A549 (cell line): ENCODE measurements at regions not wholly inside any gene's neighbourhood (a gene's known extent, or its start where the extent isn't known, plus 50 kb on each side); places are given as distances from the start of the nearest gene placed in this dataset.

Experiments used
- ATAC-seq, 2 experiments: fragments of 200-7000 bp in 1 of 2; fragments of >200 bp in 1 of 2; cut with Nextera tagmentation in 1 of 2; cut with Tn5 transposase in 1 of 2; 3 replicates each; pipeline versions ENCODE4 v1.8.0 to v1.9.1; 2018 to 2020; ENCODE audit warnings: mild to moderate bottlenecking in 1 of 2, moderate library complexity in 1 of 2
- CTCF ChIA-PET: fragments of 300-600 bp; sonication (Branson Sonifier 250); formaldehyde crosslinking; extraction: SDS; loops from one replicate; lab custom pipeline; 2021; ENCODE audit warnings: antibody characterized with exemption, inconsistent platforms; lab: Yijun Ruan, JAX
- POLR2A ChIA-PET: fragments of 350-600 bp; formaldehyde crosslinking; extraction: SDS; loops from one replicate; lab custom pipeline; 2021; ENCODE audit warnings: antibody characterized with exemption, inconsistent platforms; lab: Yijun Ruan, JAX
- DNase-seq, 2 experiments: peaks; one replicate each; pipeline versions ENCODE4 v3.0.0 to v3.0.0-alpha.2; 2011 to 2016; ENCODE audit warnings: low read depth in 1 of 2, low spot score in 1 of 2
- FAIRE-seq: peaks from 2 replicates; lab custom pipeline; 2011; peaks lifted over from hg19 to GRCh38; lab: Jason Lieb, UNC
- H3K27ac ChIP-seq, 2 experiments: fragments of >200 bp; sonication (Bioruptor Twin); formaldehyde crosslinking; 3 replicates each; pipeline ENCODE4 v1.5.1; 2016 to 2017
- H3K4me1 ChIP-seq: fragments of >200 bp; sonication (Bioruptor Twin); formaldehyde crosslinking; 3 replicates; pipeline ENCODE4 v1.6.1; 2016
- H3K4me2 ChIP-seq: fragments of >200 bp; sonication (Bioruptor Twin); formaldehyde crosslinking; 3 replicates; pipeline ENCODE4 v1.6.1; 2016
- H3K4me3 ChIP-seq: fragments of >200 bp; sonication (Bioruptor Twin); formaldehyde crosslinking; 3 replicates; pipeline ENCODE4 v1.5.1; 2016
- H3K9me3 ChIP-seq: fragments of >200 bp; sonication (Bioruptor Twin); formaldehyde crosslinking; 3 replicates; pipeline ENCODE4 v1.6.1; 2016
- CEBPB ChIP-seq, 2 experiments: fragments of >200 bp in 1 of 2; sonication (Bioruptor Twin) in 1 of 2; formaldehyde crosslinking in 1 of 2; IDR thresholded peaks; 2 replicates each; pipeline ENCODE4 v1.6.1; 2012 to 2016
- CHD4 ChIP-seq: fragments of 200-600 bp; sonication (generic); IDR thresholded peaks from 2 replicates; pipeline ENCODE4 v1.6.1; 2016; ENCODE audit warnings: antibody characterized with exemption, mild to moderate bottlenecking, borderline replicate concordance
- FOSB ChIP-seq: fragments of 250-450 bp; sonication (Bioruptor Pico); IDR thresholded peaks from 2 replicates; pipeline ENCODE4 v1.5.0; 2020; ENCODE audit warnings: mild to moderate bottlenecking, moderate library complexity
- FOSL2 ChIP-seq, 2 experiments: fragments of 450-650 bp in 1 of 2; fragments of >200 bp in 1 of 2; sonication (Bioruptor Twin) in 1 of 2; formaldehyde crosslinking; IDR thresholded peaks; 2 replicates each; pipeline versions ENCODE4 v1.5.0 to v1.6.1; 2016 to 2020; ENCODE audit warnings: mild to moderate bottlenecking in 1 of 2, moderate library complexity in 1 of 2
- FOXS1 ChIP-seq: fragments of 250-450 bp; sonication (Bioruptor Pico); IDR thresholded peaks from 2 replicates; pipeline ENCODE4 v1.5.0; 2020; ENCODE audit warnings: mild to moderate bottlenecking, moderate library complexity
- GATA3 ChIP-seq: IDR thresholded peaks from 2 replicates; pipeline ENCODE4 v1.6.1; 2012; ENCODE audit warnings: borderline replicate concordance
- HEYL ChIP-seq: fragments of 250-450 bp; sonication (Bioruptor Pico); IDR thresholded peaks from 2 replicates; pipeline ENCODE4 v1.8.0; 2021; ENCODE audit warnings: mild to moderate bottlenecking, moderate library complexity
- HOXB13 ChIP-seq: fragments of 250-450 bp; sonication (Bioruptor Pico); IDR thresholded peaks from 2 replicates; pipeline ENCODE4 v1.5.0; 2020; ENCODE audit warnings: low read depth, mild to moderate bottlenecking, moderate library complexity
- HOXB5 ChIP-seq: fragments of 250-450 bp; sonication (Bioruptor Pico); IDR thresholded peaks from 2 replicates; pipeline ENCODE4 v1.5.0; 2020; ENCODE audit warnings: mild to moderate bottlenecking, moderate library complexity
- MAZ ChIP-seq: fragments of 150-350 bp; IDR thresholded peaks from 2 replicates; pipeline ENCODE4 v1.6.1; 2014; ENCODE audit warnings: antibody characterized with exemption, low read depth, low read length, borderline replicate concordance
- NPAS2 ChIP-seq: fragments of 250-450 bp; sonication (Bioruptor Pico); IDR thresholded peaks from 2 replicates; pipeline ENCODE4 v1.8.0; 2022; ENCODE audit warnings: mild to moderate bottlenecking, moderate library complexity, borderline replicate concordance
- PHF8 ChIP-seq: fragments of 200-600 bp; sonication (generic); IDR thresholded peaks from 2 replicates; pipeline ENCODE4 v1.6.1; 2016; ENCODE audit warnings: low read depth, mild to moderate bottlenecking, antibody characterized with exemption, moderate library complexity, borderline replicate concordance
- POLR2AphosphoS2 ChIP-seq: conservative IDR thresholded peaks from 2 replicates; pipeline ENCODE4 v1.6.1; 2012; ENCODE audit warnings: low read length, improper control_type of control experiment, inconsistent platforms
- RARB ChIP-seq: fragments of 250-450 bp; sonication (Bioruptor Pico); IDR thresholded peaks from 2 replicates; pipeline ENCODE4 v1.8.0; 2021; ENCODE audit warnings: mild to moderate bottlenecking, moderate library complexity
- RNF2 ChIP-seq: fragments of 200-600 bp; sonication (generic); IDR thresholded peaks from 2 replicates; pipeline ENCODE4 v1.6.1; 2016; ENCODE audit warnings: low read depth, mild to moderate bottlenecking, antibody characterized with exemption, moderate library complexity, borderline replicate concordance
- SMC3 ChIP-seq: fragments of >200 bp; sonication (Bioruptor Twin); formaldehyde crosslinking; IDR thresholded peaks from 3 replicates; pipeline ENCODE4 v1.6.1; 2018; ENCODE audit warnings: inconsistent platforms
- SREBF2 ChIP-seq: fragments of 450-650 bp; IDR thresholded peaks from 2 replicates; pipeline ENCODE4 v1.6.1; 2014; ENCODE audit warnings: mild to moderate bottlenecking, moderate library complexity
- ZC3H11A ChIP-seq: fragments of 450-650 bp; IDR thresholded peaks from 2 replicates; pipeline ENCODE4 v1.6.1; 2014; ENCODE audit warnings: antibody characterized with exemption, mild to moderate bottlenecking
- WGBS: methylation state at CpG from one replicate; pipeline ENCODE4 v1.1.6; 2017; ENCODE audit errors: missing lambda C conversion rate; 5-methylcytosine and 5-hydroxymethylcytosine counted together
- TF ChIP-seq, protein P1 (sequence below): fragments of 250-450 bp; sonication (Bioruptor Pico); IDR thresholded peaks from 2 replicates; pipeline ENCODE4 v1.5.0; 2020; ENCODE audit warnings: low read depth, mild to moderate bottlenecking, moderate library complexity
- TF ChIP-seq, protein P2 (sequence below): fragments of >200 bp; sonication (Bioruptor Twin); formaldehyde crosslinking; IDR thresholded peaks from 3 replicates; pipeline ENCODE4 v1.5.1; 2016
- TF ChIP-seq, protein P3 (sequence below): IDR thresholded peaks from 2 replicates; pipeline ENCODE4 v1.6.1; 2012; ENCODE audit warnings: low read depth, borderline replicate concordance
- TF ChIP-seq, protein P4 (sequence below): IDR thresholded peaks from 2 replicates; pipeline ENCODE4 v1.6.1; 2012

DNA sequence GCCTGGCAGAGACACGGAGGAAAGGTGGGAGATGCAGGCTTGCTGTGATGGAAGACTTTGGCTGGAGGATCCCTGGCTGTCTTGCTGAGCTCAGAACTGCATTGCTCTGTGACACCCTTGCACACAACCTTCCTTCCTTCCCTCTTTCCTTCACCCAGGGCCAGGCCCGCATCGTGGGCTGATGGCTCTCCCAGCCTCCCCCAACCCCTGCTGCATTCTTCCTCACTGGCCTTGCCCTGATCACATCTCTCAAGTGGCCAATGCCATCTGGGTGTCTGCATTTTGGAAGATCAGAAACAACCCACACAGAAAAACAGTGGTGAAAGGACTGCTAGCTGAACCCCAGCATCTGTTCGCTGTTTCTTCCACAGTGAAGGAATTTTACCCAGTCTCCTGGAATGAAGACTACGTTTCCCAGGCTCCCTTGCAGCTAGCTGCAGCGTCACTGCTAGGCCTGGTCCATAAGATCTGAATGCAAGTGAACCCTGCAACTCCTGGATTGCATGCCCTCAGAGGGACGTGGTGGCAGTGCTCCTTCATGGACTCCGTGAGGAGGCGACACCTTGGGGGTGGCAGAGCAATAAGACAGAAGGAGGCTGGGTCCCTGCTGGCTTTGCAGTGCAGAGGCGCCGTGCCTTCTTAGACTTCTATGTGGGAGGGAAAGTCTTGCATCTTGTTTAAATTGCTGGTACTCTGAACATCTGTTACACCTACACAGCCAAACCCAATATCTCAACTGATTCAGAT lies 78.9 kb upstream of the YWHAQ start (continued):
- TF ChIP-seq FOSL2 (IDR thresholded peaks at IDR 0.05) (no peak), FOSL2 (CRISPR knock-in tag; IDR thresholded peaks at IDR 0.05) (no peak), GATA3 (no peak), RARB (CRISPR knock-in tag) (no peak)

DNA sequence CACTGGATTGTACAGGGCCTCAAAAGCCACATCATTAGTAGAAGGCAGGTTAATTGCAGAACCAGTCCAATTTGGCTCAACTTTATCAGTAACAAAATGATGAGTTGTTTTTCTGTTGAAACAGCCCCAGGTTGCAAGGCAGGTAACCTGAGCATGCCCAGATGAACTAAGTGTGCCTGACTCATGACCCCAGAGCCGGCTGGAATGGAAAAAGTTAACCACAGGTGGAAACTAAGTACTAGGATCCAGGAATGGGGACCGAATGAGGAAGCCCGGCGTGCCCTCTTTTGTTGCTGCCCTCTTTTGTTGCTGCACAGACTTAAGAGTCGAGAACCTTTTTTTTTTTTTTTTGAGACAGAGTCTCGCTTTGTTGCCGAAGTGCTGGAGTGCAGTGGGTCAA lies 79.5 kb upstream of the YWHAQ start:
- 86% methylated on average over 7 of the region's 7 CpGs for WGBS
- H3K27ac ChIP-seq, result no peak overlapping the region
- H3K4me3 ChIP-seq, result no peak overlapping the region
- 0 out of 3 replicates have a peak, but pooled peaks cover 3% of the 10 kb centered on the region for H3K9me3 ChIP-seq
- POLR2A ChIA-PET, result interaction anchor here (0.7 kb wide), 1 partner anchor 78 kb away, joined by 4 read pairs; no protein-coding TSS in a partner anchor
- FAIRE-seq (no peak), ATAC-seq (no peak), DNase-seq (no peak)
- CTCF ChIA-PET, result interaction anchor here (0.6 kb wide), 1 partner anchor 21 kb away, joined by 3 read pairs; no protein-coding TSS in a partner anchor
- H3K4me2 ChIP-seq, result no peak overlapping the region
- TF ChIP-seq HEYL (CRISPR knock-in tag) (no peak), POLR2AphosphoS2 (no peak), FOSB (CRISPR knock-in tag) (no peak), ZC3H11A (no peak), NPAS2 (CRISPR knock-in tag) (no peak), RNF2 (no peak), CEBPB (IDR thresholded peaks at IDR 0.05) (no peak), SMC3 (no peak), PHF8 (no peak), HOXB13 (CRISPR knock-in tag) (no peak), SREBF2 (no peak), MAZ (no peak)
- TF ChIP-seq, protein P1, sequence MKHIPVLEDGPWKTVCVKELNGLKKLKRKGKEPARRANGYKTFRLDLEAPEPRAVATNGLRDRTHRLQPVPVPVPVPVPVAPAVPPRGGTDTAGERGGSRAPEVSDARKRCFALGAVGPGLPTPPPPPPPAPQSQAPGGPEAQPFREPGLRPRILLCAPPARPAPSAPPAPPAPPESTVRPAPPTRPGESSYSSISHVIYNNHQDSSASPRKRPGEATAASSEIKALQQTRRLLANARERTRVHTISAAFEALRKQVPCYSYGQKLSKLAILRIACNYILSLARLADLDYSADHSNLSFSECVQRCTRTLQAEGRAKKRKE (CRISPR knock-in tag), result no peak
- TF ChIP-seq, protein P2, sequence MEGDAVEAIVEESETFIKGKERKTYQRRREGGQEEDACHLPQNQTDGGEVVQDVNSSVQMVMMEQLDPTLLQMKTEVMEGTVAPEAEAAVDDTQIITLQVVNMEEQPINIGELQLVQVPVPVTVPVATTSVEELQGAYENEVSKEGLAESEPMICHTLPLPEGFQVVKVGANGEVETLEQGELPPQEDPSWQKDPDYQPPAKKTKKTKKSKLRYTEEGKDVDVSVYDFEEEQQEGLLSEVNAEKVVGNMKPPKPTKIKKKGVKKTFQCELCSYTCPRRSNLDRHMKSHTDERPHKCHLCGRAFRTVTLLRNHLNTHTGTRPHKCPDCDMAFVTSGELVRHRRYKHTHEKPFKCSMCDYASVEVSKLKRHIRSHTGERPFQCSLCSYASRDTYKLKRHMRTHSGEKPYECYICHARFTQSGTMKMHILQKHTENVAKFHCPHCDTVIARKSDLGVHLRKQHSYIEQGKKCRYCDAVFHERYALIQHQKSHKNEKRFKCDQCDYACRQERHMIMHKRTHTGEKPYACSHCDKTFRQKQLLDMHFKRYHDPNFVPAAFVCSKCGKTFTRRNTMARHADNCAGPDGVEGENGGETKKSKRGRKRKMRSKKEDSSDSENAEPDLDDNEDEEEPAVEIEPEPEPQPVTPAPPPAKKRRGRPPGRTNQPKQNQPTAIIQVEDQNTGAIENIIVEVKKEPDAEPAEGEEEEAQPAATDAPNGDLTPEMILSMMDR, result no peak
- TF ChIP-seq, protein P3, sequence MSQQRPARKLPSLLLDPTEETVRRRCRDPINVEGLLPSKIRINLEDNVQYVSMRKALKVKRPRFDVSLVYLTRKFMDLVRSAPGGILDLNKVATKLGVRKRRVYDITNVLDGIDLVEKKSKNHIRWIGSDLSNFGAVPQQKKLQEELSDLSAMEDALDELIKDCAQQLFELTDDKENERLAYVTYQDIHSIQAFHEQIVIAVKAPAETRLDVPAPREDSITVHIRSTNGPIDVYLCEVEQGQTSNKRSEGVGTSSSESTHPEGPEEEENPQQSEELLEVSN, result no peak
- no peaks in the 10 kb centered on the region for H3K4me1 ChIP-seq

DNA sequence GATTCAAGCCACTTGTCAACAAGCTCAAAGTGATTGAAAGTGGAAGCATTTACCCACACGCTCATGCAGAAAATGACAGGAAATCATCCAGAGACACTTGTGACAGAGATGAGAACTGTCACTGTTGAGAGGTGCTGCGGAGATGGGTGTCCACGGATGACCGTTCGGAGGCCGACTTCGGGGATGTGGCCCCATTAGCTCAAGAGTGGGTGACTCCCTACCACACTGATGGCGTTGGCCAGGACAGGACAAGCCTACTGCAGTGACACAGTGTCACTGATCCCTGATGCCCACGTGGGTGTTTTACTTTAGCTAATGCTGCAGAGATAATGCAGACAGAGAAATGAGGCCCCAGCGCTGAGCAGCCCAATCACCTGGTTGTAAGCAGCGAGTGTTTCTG lies 81.5 kb upstream of the YWHAQ start:
- H3K4me3 ChIP-seq, result no peak overlapping the region
- no peak for FAIRE-seq
- no peak overlapping the region for H3K4me2 ChIP-seq
- ATAC-seq, result no peak
- 0 out of 3 replicates have a peak, but pooled peaks cover 3% of the 10 kb centered on the region for H3K9me3 ChIP-seq
- ChIA-PET CTCF (interaction anchor here (1.0 to 1.3 kb wide), 3 partner anchors 15 to 57 kb away, joined by 3 to 4 read pairs (median 3); no protein-coding TSS in a partner anchor), POLR2A (interaction anchor here (0.7 kb wide), 1 partner anchor 83 kb away, joined by 7 read pairs; no protein-coding TSS in a partner anchor)
- TF ChIP-seq, protein P4, sequence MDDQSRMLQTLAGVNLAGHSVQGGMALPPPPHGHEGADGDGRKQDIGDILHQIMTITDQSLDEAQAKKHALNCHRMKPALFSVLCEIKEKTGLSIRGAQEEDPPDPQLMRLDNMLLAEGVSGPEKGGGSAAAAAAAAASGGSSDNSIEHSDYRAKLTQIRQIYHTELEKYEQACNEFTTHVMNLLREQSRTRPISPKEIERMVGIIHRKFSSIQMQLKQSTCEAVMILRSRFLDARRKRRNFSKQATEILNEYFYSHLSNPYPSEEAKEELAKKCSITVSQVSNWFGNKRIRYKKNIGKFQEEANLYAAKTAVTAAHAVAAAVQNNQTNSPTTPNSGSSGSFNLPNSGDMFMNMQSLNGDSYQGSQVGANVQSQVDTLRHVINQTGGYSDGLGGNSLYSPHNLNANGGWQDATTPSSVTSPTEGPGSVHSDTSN, result no peak
- TF ChIP-seq HOXB13 (CRISPR knock-in tag) (no peak), FOXS1 (CRISPR knock-in tag) (no peak), CHD4 (no peak), ZC3H11A (no peak), PHF8 (no peak), HOXB5 (no peak)
- H3K27ac ChIP-seq, result no peak overlapping the region
- DNase-seq, result no peak
- WGBS, result 83% methylated on average over 11 of the region's 11 CpGs
- no peaks in the 10 kb centered on the region for H3K4me1 ChIP-seq
